GM21737 (cell line): ENCODE measurements at regions not wholly inside any gene's neighbourhood (a gene's known extent, or its start where the extent isn't known, plus 50 kb on each side); places are given as distances from the start of the nearest gene placed in this dataset.
A peak's percentile ranks its signal among the peaks of the same experiment; 100 is the strongest.

Source experiments
- ATAC-seq: cut with Tn5 transposase; IDR thresholded peaks from one replicate; pipeline ENCODE4 v1.9.1; 2021; ENCODE audit warnings: mild to moderate bottlenecking, moderate library complexity; ENCODE audit not compliant: unreplicated experiment

- no peak for ATAC-seq
Measured at GRCh38 chr11:115901069-115901468, 396.9 kb upstream of the CADM1 start.

- no peak for ATAC-seq
Measured at GRCh38 chr11:115900111-115900510, 395.9 kb upstream of the CADM1 start.

GRCh38 chr11:115897707-115898106 is 393.5 kb upstream of the CADM1 start:
- no peak for ATAC-seq

DNA sequence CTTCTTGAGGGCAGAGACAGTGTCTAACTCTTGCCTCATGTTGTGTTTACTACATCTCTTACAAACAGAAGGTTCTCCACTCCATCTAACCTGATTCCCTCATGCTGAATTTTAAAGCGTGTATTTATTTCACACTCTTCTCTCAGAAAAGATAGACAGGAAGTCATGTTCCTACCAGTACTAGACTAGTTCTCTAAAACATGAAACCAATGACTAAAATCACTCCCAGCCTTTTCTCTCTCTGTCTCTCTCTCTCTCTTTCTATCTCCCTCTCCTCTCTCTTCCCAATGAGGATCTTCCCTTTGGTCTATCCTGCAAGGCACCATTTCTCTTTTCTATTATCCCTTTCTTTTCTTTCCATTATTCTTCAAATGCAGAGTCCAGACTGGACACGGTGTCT is 391.9 kb upstream of the CADM1 start:
- ATAC-seq, result no peak

DNA sequence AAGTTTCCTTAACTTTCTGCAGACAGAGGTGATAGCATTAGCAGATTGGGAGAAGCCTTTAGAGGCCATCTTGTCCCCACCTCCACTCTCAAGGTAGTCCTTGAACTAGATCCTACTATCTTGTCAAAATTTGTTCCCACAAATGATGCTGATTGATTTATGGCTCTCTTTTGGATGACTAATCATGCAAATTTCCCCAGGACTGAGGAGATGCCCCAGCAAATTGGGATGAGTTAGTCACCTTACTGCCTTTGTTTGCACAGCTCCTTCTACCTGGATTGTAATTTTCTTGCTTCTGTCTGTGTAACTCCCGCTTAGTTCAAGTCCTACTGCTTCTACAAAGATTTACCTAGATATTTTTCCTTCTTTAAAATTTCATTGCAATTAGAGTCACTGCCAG is 391.4 kb upstream of the CADM1 start:
- no peak for ATAC-seq

DNA sequence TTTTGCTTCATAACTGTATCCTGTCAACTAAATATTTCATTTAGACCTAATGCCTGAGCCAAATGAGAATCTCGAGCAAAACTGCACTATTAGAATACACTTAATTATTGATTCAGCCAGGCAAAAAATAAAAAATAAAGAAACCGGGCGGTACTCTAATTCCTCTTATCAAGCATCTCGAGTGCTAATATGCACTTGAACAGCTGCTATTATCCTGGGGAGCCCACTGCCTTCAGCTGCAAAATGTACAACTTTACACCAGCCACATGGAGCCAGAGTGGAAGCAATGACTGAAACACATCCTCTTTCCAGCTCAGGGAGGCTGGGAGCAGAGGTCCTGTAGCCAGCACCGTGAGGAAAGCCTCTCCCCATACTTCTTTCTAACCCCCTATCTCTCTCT is 390.0 kb upstream of the CADM1 start:
- no peak for ATAC-seq

- no peak for ATAC-seq
Measured at GRCh38 chr11:115893461-115894099, 389.4 kb upstream of the CADM1 start.

- ATAC-seq, result no peak
Measured at GRCh38 chr11:115892016-115892415, 387.8 kb upstream of the CADM1 start.

GRCh38 chr11:115891581-115891980 is 387.4 kb upstream of the CADM1 start:
- no peak for ATAC-seq

GRCh38 chr11:115890500-115890899 is 386.3 kb upstream of the CADM1 start:
- no peak for ATAC-seq

DNA sequence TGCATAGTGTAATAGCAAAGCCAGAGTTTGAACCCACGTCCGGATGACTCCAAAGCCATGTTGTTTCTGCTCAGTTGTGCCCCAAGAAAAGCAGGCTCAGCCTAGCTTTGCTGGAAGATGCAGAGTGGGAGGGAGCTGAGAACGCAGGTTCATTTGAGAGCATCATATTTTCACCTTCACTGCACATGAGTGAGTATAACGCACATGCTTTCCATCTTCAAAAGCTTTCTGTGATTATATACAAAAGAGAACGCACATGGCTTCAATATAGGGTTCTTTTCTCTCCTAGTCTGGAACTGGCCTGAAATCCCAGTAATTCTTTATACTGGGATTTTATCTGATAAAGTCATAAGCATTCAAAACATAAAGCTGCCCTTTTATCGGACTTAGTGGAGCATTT is 385.5 kb upstream of the CADM1 start:
- no peak for ATAC-seq

- no peak for ATAC-seq
Measured at GRCh38 chr11:115887727-115888126, 383.5 kb upstream of the CADM1 start.

DNA sequence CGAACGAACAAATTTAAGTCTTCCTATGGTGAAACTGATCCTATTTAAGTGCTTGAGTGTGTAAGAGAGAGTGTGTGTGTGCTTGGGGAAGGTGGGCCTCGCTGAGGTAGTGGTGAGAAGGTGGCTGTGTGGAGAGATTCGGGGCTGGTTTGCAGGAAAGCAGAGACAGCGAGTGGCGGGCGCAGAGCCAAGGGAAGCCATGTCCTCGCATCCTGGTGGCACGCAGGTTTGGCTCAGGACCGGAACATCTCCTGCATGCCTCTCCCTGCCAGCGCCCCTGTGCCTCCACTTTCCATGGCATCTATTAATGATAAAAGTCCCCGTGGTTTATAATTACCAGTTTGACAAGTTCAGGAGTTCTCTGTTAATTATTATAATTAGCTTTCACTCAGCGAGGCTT is 383.1 kb upstream of the CADM1 start:
- ATAC-seq, result no peak

DNA sequence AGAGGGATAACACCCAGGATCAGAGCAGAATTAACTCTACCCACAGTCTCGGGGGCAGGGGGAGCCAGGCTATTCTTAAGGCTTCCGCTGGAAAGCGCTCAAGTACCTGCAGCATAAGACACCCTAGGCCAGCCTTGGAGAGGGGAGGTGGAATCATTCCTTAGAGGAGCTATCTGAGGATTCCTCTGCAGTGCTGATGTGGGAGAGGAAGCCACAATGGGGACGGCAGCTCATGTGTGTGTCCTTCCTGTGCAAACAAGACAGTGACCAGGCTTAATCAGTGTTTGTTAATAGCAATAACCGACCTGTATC is 382.2 kb upstream of the CADM1 start:
- ATAC-seq, result no peak

DNA sequence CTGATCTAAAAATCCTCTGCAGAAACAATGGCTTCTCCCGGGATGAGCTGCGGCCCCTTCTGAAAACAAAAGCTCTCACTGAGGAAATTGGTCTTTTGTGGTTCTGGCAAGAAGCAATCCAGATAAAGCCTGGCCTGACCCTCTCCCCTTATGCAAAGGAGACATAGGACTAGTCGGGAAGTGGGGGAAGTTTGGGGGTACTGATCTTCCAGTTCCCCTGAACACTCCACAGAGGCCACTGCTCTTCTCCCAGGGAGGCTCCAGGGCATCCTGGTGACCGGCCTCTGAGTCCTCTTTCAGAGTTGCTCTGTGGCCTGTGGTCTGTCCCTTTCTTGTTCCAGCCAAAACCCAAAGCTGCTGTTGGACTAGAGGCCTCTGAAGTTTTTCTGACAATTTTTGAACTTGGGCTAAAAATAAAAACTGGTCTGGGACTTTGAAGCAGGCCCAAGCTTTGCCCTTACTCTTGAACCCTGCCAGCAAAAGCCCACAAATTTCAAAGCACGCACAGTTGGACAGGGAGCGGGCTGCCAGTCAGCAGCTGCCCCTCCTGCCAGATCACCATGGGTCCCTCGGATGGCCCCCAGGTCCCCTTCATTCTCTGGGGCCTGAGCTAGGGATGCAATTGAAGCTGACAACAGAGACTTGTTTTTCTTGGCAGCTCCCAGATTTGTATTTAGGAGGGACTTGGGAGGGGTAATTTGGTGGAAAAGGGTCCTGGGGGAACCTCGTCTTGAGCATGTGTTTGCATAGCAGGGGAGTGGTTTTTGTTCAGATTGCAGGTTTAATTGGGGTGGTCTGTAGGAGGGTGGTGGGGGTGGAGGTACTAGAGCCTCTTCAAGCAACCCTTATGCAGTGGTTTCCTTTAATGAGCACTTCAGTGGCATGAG is 381.6 kb upstream of the CADM1 start:
- ATAC-seq, result no peak

GRCh38 chr11:115884800-115885534 is 380.8 kb upstream of the CADM1 start:
- no peak for ATAC-seq

DNA sequence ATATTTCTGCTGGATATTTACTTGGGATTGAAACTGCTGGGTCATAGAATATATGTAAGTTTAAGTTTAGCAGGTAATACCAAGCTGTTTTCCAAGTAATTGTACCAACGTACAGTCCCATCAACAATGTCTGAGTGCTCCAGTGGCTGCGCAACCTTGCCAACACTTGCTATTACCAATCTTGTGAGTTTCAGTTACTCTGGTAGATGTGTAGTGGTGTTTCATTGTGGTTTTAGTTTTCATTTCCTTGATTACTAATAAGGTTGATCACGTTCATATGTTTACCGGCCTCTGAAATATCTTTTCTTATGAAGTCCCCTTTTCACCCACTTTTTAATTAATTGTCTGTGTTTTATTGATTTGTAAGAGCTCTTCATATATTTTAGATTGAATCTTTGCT is 370.6 kb upstream of the CADM1 start:
- ATAC-seq, result peak; percentile 43

DNA sequence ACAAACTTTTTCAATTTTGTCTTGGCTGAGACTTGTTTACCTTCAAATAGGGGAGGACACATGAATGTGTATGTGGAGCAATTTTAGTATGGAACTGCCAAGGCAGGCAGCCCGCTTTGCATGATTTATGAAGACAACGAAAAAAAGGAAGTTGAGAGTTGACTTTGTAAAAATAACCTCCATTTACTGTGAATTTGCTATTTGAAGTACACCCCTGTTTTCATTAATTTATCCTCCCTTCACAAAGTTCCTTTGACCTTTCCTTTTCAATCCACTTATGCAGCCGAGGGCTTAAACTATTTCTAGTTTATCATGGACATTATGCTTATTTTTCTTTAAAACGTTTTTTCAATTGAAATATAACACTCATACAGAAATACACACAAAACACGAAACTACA is 369.6 kb upstream of the CADM1 start:
- no peak for ATAC-seq

- ATAC-seq, result no peak
Measured at GRCh38 chr11:115872416-115872815, 368.2 kb upstream of the CADM1 start.

- ATAC-seq, result no peak
Measured at GRCh38 chr11:115871161-115871760, 367.0 kb upstream of the CADM1 start.

GRCh38 chr11:115869780-115870431 is 365.7 kb upstream of the CADM1 start:
- peak; percentile 63 for ATAC-seq
